GM12873 (cell line): ENCODE measurements at regions not wholly inside any gene's neighbourhood (a gene's known extent, or its start where the extent isn't known, plus 50 kb on each side); places are given as distances from the start of the nearest gene placed in this dataset.

Experiments
- TF ChIP-seq, protein P1 (sequence below): IDR thresholded peaks from 2 replicates; pipeline ENCODE4 v1.5.1; 2012; ENCODE audit warnings: low read depth, mild to moderate bottlenecking, moderate library complexity, low read length, control low read depth; ENCODE audit not compliant: insufficient read depth; ENCODE audit errors: missing control alignments

GRCh38 chr3:187590861-187591576 is 79.2 kb downstream of the SST start:
- TF ChIP-seq, protein P1, sequence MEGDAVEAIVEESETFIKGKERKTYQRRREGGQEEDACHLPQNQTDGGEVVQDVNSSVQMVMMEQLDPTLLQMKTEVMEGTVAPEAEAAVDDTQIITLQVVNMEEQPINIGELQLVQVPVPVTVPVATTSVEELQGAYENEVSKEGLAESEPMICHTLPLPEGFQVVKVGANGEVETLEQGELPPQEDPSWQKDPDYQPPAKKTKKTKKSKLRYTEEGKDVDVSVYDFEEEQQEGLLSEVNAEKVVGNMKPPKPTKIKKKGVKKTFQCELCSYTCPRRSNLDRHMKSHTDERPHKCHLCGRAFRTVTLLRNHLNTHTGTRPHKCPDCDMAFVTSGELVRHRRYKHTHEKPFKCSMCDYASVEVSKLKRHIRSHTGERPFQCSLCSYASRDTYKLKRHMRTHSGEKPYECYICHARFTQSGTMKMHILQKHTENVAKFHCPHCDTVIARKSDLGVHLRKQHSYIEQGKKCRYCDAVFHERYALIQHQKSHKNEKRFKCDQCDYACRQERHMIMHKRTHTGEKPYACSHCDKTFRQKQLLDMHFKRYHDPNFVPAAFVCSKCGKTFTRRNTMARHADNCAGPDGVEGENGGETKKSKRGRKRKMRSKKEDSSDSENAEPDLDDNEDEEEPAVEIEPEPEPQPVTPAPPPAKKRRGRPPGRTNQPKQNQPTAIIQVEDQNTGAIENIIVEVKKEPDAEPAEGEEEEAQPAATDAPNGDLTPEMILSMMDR, result no peak

GRCh38 chr3:187587076-187587475 is 83.1 kb downstream of the SST start:
- TF ChIP-seq, protein P1, result no peak

DNA sequence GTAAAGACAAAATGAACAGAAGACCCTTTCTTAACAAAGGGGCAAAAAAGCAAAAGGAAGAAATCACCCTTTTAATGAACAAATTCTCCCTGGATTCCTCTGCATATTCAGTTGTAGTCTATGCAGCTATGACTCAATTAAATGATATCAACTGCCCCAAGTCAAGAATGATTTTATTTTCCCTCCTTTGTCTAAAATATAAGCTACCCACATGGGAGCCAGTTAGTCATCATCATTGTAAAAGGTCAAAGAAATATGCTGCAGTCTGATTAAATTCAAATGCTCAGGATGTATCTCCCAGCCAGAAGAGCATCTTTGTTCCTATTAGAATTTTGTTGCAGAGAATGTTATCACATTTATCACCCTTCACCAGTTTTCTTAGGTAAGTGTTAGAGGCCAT is 84.0 kb downstream of the SST start:
- TF ChIP-seq, protein P1, result no peak

DNA sequence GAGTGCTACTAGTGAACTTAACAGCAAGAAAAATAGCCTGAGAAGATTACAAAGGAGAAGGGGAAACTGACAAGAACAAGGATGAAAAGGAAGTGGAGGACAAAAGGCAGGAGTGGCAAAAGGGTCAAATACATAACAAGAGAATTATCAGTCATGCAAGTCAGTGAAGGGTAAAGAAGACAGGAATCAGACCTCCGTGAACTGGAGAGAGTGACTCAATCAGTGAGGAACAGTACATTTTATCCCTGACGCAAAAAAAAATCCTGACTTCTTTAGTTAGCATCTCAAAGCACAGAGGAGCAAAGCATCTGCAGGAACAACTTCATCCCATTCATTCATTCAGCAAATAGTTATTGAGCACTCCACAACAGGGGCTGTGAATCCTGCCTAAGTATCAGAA is 97.8 kb downstream of the SST start:
- TF ChIP-seq, protein P1, result no peak

DNA sequence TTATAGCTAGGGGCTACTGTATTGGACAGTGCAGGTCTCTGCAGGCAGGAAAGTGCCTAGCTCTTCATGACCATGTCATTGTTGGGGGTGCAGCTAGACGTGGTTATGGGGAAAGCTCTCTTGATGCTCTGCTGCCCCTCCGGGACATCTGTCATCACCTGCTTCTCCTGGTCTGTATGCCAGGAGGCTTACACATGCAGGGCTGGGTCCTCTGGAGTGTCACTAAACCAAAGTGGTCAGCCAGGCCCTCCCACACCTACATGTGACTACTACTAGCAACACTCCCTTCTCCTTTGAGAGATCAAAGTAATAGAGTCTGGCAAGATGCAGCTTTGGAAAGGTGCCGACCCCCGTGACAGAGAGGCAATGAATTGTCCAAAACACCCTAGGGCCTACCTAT is 98.5 kb downstream of the SST start:
- TF ChIP-seq, protein P1, result no peak

DNA sequence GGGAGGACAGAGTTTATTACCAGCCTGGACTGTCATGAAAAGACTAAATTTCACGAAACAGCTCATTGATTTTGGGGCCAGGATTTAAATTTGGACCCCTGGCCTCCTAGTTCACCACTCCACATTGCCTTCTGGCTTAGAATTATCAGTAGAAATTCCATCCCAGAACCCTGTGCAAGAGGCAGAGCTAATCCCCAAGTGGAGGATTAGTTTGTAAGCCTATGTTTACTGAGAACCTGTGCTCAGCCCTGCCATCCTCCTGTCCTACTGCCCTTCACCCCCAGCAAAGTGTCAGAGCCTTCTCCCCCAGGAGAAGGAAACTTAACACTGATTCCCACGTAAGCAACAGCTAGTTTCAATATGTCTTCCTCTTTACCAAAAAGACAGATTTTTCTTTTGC is 99.4 kb downstream of the SST start:
- TF ChIP-seq, protein P1, result no peak

GRCh38 chr3:187568171-187568570 is 102.0 kb downstream of the SST start:
- TF ChIP-seq, protein P1, result no peak

DNA sequence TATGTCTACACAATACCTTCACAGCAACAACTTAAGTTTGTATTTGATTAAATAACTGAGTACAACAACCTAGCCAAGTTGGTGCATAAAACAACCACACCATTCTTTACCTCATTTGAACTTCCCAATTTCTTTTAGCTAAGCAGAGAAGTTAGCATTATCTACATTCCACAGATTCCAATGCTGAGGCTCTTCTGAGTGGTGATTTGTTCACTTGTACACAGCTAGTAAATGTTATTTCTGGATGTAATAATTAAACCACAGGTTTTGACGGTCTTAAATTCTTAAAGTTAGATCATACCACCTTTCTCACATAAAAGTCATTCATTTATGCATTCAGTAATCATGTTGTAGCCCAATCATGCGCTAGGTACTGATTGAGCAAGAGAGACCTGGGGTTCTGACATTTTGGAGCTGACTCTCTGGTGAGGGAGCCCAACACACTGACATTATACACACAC is 102.5 kb downstream of the SST start:
- TF ChIP-seq, protein P1, result no peak
